Coronary artery (tissue), 2 donors: ENCODE measurements at regions not wholly inside any gene's neighbourhood (a gene's known extent, or its start where the extent isn't known, plus 50 kb on each side); places are given as distances from the start of the nearest gene placed in this dataset.

Experiments used
- DNase-seq: peaks from one replicate; pipeline ENCODE4 v3.0.0-alpha.2; 2017; ENCODE audit warnings: low spot score
- H3K27ac ChIP-seq, 2 donors: fragments of 200-600 bp; sonication (generic); one replicate each; pipeline ENCODE4 v1.5.1; 2016 to 2019
- H3K4me3 ChIP-seq: fragments of 200-600 bp; sonication (generic); 2 replicates; pipeline ENCODE4 v1.5.1; 2016; ENCODE audit warnings: mild to moderate bottlenecking, moderate library complexity
- CTCF ChIP-seq: fragments of 200-600 bp; sonication (generic); IDR thresholded peaks from one replicate; pipeline ENCODE4 v1.5.1; 2019; ENCODE audit warnings: antibody characterized with exemption

GRCh38 chr14:97543816-97544215 lies 746.6 kb downstream of the VRK1 start:
- Histone ChIP-seq H3K4me3 (no peak overlapping the region), H3K27ac (no peak overlapping the region)
- TF ChIP-seq CTCF: no peak
- no peak for DNase-seq

GRCh38 chr14:97544571-97544970 lies 747.4 kb downstream of the VRK1 start:
- Histone ChIP-seq H3K4me3 (no peak overlapping the region), H3K27ac (no peak overlapping the region)
- DNase-seq: no peak
- no peak for TF ChIP-seq CTCF

GRCh38 chr14:97546491-97547230 lies 749.5 kb downstream of the VRK1 start:
- Histone ChIP-seq H3K4me3 (no peak overlapping the region), H3K27ac (no peak overlapping the region)
- TF ChIP-seq CTCF: no peak
- DNase-seq: no peak

- H3K27ac ChIP-seq: no peak overlapping the region
- no peak for TF ChIP-seq CTCF
- H3K4me3 ChIP-seq: no peak overlapping the region
- no peak for DNase-seq
These were observed 753.3 kb downstream of the VRK1 start for GRCh38 chr14:97550463-97550862.

- TF ChIP-seq CTCF: no peak
- no peak for DNase-seq
- Histone ChIP-seq H3K27ac (no peak overlapping the region), H3K4me3 (no peak overlapping the region)
These were observed 757.4 kb downstream of the VRK1 start for GRCh38 chr14:97554597-97554996.

- Histone ChIP-seq H3K27ac (no peak overlapping the region), H3K4me3 (no peak overlapping the region)
- TF ChIP-seq CTCF: no peak
- no peak for DNase-seq
These were observed 767.2 kb downstream of the VRK1 start for GRCh38 chr14:97564334-97564733.

GRCh38 chr14:97571201-97571600 lies 774.0 kb downstream of the VRK1 start:
- TF ChIP-seq CTCF: no peak
- Histone ChIP-seq H3K27ac (no peak overlapping the region), H3K4me3 (no peak overlapping the region)
- no peak for DNase-seq
